ENCODE measurements at regions not wholly inside any gene's neighbourhood (a gene's known extent, or its start where the extent isn't known, plus 50 kb on each side); places are given as distances from the start of the nearest gene placed in this dataset.

DNA sequence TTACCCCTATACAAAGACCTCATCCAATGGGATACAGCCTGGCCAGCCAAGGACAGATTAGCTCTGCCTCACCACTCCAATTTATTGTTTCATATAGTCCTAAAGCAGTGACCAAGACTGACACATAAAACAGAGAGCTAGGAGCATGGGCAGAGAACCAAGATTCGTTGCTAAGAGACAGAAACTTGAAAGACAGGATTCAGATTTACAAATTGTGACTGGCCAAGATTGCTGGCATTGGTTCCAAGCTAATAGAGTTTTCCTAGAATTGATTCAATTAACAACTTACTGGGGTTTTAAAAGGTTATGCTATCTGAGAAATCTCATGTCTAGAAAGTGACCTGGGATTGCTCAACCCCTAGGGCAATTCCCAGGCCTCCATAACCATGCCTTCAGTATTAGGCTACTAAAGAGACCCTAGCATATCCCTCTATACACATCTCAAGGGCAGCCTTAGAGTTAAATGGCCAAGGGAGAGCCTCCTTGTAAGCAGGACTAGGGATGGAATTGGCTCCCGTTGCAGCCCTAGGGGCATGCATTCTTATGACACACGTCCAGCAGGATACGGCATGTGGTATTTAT, 75.6 kb downstream of the ICOS start:
- DNase-seq: no peak

DNA sequence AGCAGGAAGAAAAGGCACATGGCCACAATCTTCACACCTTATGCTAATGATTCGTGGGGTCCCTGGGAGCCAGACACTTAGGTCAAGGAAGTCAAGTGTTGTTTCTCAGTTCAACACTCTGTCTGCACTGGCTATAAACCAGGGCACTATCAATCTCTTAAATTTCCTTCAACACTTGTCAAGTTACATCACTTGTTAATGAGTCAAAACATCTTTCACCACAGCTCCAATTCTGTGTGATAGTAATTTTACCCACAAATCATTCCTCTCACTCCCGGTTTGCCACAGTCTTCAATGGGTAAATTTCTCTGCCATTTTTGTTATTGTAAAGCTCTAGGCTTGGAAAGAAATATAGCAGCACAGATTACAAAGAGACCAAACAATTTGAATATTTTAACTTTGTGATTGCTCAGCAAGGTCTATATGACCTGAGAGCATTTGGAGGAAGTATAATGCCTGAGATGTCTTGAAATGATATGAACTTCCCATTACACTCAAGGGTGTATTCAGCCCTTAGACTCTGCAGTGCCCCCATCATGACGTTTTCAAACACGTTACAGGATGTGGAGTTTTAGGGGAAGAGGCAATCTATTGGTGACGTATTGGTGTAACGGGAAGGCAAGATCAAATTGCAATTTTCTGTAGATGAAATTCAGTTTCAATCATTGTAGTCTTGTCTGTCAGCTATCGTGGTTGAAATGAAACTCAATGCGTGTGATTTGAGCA, 78.7 kb downstream of the ICOS start:
- no peak for DNase-seq

GRCh38 chr2:204018717-204019116, 82.2 kb downstream of the ICOS start:
- DNase-seq: no peak

- DNase-seq: no peak
Measured at GRCh38 chr2:204019572-204020501, 83.3 kb downstream of the ICOS start.

GRCh38 chr2:204021290-204022081, 84.9 kb downstream of the ICOS start:
- no peak for DNase-seq

GRCh38 chr2:204022550-204022949, 86.0 kb downstream of the ICOS start:
- DNase-seq: no peak

GRCh38 chr2:204023088-204023487, 86.5 kb downstream of the ICOS start:
- no peak for DNase-seq

DNA sequence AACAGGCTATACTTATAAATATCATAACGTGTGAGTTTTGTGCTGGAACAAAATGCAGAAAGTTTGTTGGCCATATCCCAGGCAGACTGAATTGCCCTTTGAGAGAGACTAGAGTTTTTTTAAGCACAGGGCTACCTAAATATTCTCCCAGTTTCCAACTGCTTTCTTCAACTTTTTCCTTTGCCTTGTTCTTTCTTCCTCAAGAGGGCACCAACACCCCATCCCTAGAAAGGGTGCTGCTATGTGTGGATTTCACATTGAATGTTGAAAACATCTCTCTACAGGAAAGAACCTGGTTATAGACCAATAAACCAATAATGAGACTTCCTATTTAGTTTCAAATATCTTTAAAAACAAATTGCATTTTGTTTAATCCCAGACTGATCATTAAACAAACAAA, 87.9 kb downstream of the ICOS start:
- no peak for DNase-seq

DNA sequence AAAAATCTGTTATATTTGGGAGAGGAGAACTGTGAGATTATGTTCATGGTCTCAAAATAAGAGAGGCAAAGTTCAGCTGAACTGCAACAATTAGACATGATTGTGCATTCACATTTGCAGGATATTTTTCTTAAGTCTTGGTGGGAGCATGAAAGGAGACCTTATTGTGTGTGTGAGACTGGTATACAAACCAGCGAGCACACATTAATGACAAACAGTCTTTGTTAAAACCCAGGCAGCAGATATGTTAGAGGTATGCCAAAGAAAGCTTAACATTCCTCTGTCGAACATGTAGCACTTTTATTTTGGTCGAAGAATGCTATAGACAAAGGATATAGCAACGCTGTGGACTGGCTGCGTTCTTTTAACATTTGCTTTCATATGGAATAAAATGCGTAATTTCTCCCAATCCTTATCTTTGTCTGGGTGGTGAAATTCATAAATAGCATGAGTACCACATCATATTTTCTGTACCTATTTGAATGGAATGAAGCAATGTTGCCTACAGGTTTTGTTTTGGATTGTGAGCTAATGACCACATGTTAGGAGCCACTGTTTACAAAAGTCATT, 88.4 kb downstream of the ICOS start:
- no peak for DNase-seq

DNA sequence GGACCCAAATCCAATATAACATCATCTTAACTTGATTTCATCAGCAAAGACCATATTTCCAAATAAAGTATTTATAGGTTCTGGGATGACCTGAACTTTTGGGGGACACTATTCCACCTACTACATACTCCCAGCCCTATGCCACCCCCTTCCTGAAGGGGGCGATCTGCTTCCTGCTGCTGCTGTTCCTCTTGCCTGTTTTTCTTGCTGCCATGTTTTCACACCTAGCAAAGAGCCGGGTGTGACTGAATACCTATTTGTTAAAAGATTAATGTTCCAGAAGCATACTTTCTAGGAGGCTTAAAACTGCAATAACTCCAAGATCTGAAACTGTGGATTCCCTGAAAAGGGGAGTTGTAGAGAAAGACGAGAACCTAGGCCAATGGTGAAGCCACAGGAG, 89.7 kb downstream of the ICOS start:
- DNase-seq: no peak

GRCh38 chr2:204027091-204027490, 90.5 kb downstream of the ICOS start:
- DNase-seq: no peak

- no peak for DNase-seq
Measured at GRCh38 chr2:204030322-204030721, 93.8 kb downstream of the ICOS start.

DNA sequence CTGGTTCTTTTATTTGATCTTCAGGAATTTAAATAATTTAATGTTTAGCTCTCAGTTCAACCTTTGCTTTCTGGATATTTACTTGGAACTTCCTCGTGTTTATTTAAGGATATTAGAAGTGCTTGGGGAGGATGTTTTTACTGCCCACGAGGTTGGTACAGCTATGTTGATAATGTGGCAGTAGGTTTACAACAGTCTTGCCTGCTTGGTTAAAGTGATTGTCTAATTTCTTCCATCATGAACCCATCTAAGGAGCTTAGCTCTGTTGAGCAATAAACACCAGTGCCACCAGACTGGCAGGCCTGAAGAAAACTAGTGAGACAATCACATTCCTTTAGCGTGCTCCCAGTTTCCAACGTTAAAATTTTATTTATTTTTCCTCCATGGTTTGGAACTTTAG, 94.5 kb downstream of the ICOS start:
- no peak for DNase-seq

DNA sequence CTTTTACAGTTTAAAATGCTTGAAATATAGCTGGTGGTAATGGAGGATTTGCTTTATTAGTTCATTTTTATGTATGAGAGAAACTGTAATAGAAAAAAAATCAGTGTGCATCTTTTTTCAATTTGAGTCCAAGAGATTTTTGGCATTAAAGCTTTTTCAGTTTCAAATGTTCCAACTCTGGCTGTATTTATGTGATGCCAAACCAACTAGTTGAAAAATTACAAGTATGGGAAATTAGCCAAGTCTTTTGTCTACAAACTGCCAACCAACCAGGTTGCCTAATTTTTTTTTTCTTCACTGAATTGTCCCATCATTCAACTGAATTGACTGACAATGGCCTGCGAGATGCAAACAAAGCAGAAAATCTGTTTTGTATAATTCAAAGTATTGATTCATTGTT, 95.7 kb downstream of the ICOS start:
- DNase-seq: no peak

- DNase-seq: no peak
Measured at GRCh38 chr2:204033611-204034495, 97.3 kb downstream of the ICOS start.

DNA sequence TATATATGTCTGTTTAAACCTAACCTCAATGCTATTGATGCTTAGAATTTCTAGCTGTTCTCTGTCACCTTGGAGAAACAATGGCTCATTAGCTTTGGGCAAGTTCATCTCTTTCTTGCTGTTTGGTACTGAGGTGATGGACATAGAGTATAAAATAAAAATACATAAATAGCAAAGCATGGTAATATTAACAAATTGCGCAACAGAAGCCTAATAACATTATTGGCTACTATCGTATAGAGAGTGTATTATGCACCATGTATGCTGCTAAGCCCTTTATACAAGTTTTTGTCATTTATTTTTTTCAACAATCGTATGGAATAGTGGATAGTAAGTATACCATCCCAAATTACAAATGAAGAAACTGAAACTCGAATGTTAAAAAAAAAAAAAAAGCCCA, 100.1 kb downstream of the ICOS start:
- DNase-seq: no peak

DNA sequence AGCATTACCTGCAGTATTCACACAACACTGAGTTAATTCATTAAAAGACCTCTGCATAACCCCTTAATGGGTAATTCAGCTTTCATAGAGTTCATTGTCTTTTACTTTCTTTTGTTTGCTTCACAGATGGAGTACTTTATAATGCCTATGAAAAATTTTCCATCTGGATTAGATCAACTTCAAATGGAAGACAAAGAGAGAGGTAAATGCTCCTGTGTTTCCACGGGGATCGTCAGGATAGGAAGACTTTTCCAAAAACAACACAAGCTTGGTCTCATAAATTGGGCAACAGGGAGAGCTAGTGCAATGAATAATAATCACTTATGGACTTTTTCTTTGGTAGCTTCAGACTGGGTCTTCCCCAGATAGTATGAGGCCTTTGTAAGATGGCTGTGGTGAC, 100.7 kb downstream of the ICOS start:
- DNase-seq: no peak

GRCh38 chr2:204039298-204039838, 102.8 kb downstream of the ICOS start:
- DNase-seq: no peak

DNA sequence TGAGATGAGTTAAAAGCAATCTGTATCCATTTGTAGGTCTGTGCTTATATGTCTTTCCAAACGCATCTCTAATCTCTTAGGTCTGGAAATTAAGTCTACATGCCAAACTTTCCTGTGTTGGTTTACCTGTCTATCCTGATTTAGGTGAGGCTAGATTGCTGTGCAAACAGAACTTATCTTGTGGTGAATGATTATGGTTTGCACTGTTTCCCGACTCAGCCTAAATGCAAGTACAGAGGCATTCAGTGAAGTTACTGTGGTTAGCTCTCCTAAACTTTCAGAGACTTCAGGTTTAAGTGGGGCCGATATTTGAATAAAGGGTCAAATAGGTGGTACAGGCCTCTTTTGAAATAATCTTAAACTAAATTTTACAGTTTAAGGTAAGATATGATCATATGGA, 103.5 kb downstream of the ICOS start:
- no peak for DNase-seq

DNA sequence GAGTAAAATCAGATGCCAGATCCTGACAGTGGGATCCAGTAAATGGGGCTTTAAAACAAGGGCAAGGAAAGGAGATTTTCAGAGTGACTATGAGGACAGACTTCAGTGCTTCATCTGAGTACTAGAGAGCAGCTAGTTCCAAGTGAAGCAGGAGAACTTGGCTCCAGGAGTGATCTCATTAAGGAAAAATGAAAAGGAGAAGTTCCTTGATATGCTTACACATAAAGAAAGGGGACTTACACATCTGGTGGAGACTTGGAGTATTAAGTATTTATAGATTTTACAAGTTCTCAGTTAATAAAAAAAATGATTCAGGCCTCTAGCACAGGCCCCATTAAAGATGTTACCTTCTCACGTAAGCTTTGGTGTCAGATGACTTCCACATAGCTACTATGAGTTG, 105.8 kb downstream of the ICOS start:
- DNase-seq: no peak

GRCh38 chr2:204046145-204046544, 109.6 kb downstream of the ICOS start:
- DNase-seq: no peak

Data from occipital lobe (tissue), 1 donor.